H1 (cell line): ENCODE measurements at regions not wholly inside any gene's neighbourhood (a gene's known extent, or its start where the extent isn't known, plus 50 kb on each side); places are given as distances from the start of the nearest gene placed in this dataset.

Source experiments
- CBX5 ChIP-seq: fragments of 300-800, 300-1000 bp; sonication (generic); IDR thresholded peaks from 2 replicates; pipeline ENCODE4 v1.7.1; 2016; ENCODE audit warnings: antibody characterized with exemption, low read length, low read depth
- CHD2 ChIP-seq: IDR thresholded peaks from 2 replicates; pipeline ENCODE4 v1.6.1; 2012; ENCODE audit warnings: low read length, improper control_type of control experiment
- EP300 ChIP-seq, 2 experiments: IDR thresholded peaks; 1 replicate in 1 of 2; 2 replicates in 1 of 2; pipeline ENCODE4 v1.6.1; 2011 to 2012; ENCODE audit warnings: low read depth in 2 of 2, low read length in 2 of 2, mild to moderate bottlenecking in 2 of 2, borderline replicate concordance in 1 of 2, inconsistent platforms in 1 of 2, moderate library complexity in 1 of 2
- RBBP5 ChIP-seq: IDR thresholded peaks from 2 replicates; pipeline ENCODE4 v1.7.1; 2012; ENCODE audit warnings: low read depth, mild to moderate bottlenecking, inconsistent platforms, low read length, moderate library complexity, borderline replicate concordance
- RNF2 ChIP-seq: fragments of 200-900, 300-1000 bp; sonication (generic); IDR thresholded peaks from 2 replicates; pipeline ENCODE4 v1.7.1; 2016; ENCODE audit warnings: borderline replicate concordance, low read depth, mild to moderate bottlenecking, antibody characterized with exemption, low read length; ENCODE audit not compliant: poor library complexity, severe bottlenecking; ENCODE audit errors: missing control alignments
- SIN3A ChIP-seq, 2 experiments: IDR thresholded peaks in 1 of 2; conservative IDR thresholded peaks in 1 of 2; 2 replicates each; pipeline ENCODE4 v1.6.1; 2011 to 2012; ENCODE audit warnings: low read length in 2 of 2, improper control_type of control experiment in 1 of 2, low read depth in 1 of 2, mild to moderate bottlenecking in 1 of 2
- SP2 ChIP-seq: IDR thresholded peaks from 2 replicates; pipeline ENCODE4 v1.6.1; 2012; ENCODE audit warnings: mild to moderate bottlenecking, low read length, inconsistent platforms
- SUZ12 ChIP-seq: fragments of 200-600 bp; sonication (generic); IDR thresholded peaks from 2 replicates; pipeline ENCODE4 v1.6.1; 2012; ENCODE audit warnings: mild to moderate bottlenecking, inconsistent platforms, low read length, moderate library complexity, mixed read lengths
- TBP ChIP-seq: IDR thresholded peaks from 2 replicates; pipeline ENCODE4 v1.6.1; 2011; ENCODE audit warnings: low read depth, low read length, improper control_type of control experiment
- TF ChIP-seq, protein P1 (sequence below): fragments of 300-600 bp; sonication (generic); IDR thresholded peaks from 2 replicates; pipeline ENCODE4 v1.7.1; 2012; ENCODE audit warnings: low read length, moderate library complexity, mild to moderate bottlenecking, inconsistent platforms; ENCODE audit not compliant: insufficient replicate concordance
- TF ChIP-seq, protein P2 (sequence below): IDR thresholded peaks from 2 replicates; pipeline ENCODE4 v1.6.1; 2012; ENCODE audit warnings: inconsistent platforms

DNA sequence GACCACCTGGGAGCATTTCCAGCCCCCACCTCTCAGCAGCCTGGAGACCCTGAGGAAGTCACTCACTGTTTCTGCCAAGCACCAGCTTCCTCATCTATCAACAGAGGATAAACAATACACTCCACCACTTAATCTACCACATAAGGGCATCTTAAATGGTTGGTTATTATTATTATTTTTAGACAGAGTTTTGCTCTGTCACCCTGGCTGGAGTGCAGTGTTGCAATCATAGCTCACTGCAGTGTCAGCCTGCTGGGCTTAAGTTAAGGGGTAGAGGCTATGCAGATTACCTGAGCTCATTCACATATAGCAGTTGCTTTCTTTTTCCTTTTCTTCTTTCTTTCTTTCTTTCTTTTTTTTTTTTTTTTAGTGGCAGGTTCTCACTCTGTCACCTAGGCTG, 59.5 kb upstream of the ELN start (continued):
- TF ChIP-seq, protein P1, sequence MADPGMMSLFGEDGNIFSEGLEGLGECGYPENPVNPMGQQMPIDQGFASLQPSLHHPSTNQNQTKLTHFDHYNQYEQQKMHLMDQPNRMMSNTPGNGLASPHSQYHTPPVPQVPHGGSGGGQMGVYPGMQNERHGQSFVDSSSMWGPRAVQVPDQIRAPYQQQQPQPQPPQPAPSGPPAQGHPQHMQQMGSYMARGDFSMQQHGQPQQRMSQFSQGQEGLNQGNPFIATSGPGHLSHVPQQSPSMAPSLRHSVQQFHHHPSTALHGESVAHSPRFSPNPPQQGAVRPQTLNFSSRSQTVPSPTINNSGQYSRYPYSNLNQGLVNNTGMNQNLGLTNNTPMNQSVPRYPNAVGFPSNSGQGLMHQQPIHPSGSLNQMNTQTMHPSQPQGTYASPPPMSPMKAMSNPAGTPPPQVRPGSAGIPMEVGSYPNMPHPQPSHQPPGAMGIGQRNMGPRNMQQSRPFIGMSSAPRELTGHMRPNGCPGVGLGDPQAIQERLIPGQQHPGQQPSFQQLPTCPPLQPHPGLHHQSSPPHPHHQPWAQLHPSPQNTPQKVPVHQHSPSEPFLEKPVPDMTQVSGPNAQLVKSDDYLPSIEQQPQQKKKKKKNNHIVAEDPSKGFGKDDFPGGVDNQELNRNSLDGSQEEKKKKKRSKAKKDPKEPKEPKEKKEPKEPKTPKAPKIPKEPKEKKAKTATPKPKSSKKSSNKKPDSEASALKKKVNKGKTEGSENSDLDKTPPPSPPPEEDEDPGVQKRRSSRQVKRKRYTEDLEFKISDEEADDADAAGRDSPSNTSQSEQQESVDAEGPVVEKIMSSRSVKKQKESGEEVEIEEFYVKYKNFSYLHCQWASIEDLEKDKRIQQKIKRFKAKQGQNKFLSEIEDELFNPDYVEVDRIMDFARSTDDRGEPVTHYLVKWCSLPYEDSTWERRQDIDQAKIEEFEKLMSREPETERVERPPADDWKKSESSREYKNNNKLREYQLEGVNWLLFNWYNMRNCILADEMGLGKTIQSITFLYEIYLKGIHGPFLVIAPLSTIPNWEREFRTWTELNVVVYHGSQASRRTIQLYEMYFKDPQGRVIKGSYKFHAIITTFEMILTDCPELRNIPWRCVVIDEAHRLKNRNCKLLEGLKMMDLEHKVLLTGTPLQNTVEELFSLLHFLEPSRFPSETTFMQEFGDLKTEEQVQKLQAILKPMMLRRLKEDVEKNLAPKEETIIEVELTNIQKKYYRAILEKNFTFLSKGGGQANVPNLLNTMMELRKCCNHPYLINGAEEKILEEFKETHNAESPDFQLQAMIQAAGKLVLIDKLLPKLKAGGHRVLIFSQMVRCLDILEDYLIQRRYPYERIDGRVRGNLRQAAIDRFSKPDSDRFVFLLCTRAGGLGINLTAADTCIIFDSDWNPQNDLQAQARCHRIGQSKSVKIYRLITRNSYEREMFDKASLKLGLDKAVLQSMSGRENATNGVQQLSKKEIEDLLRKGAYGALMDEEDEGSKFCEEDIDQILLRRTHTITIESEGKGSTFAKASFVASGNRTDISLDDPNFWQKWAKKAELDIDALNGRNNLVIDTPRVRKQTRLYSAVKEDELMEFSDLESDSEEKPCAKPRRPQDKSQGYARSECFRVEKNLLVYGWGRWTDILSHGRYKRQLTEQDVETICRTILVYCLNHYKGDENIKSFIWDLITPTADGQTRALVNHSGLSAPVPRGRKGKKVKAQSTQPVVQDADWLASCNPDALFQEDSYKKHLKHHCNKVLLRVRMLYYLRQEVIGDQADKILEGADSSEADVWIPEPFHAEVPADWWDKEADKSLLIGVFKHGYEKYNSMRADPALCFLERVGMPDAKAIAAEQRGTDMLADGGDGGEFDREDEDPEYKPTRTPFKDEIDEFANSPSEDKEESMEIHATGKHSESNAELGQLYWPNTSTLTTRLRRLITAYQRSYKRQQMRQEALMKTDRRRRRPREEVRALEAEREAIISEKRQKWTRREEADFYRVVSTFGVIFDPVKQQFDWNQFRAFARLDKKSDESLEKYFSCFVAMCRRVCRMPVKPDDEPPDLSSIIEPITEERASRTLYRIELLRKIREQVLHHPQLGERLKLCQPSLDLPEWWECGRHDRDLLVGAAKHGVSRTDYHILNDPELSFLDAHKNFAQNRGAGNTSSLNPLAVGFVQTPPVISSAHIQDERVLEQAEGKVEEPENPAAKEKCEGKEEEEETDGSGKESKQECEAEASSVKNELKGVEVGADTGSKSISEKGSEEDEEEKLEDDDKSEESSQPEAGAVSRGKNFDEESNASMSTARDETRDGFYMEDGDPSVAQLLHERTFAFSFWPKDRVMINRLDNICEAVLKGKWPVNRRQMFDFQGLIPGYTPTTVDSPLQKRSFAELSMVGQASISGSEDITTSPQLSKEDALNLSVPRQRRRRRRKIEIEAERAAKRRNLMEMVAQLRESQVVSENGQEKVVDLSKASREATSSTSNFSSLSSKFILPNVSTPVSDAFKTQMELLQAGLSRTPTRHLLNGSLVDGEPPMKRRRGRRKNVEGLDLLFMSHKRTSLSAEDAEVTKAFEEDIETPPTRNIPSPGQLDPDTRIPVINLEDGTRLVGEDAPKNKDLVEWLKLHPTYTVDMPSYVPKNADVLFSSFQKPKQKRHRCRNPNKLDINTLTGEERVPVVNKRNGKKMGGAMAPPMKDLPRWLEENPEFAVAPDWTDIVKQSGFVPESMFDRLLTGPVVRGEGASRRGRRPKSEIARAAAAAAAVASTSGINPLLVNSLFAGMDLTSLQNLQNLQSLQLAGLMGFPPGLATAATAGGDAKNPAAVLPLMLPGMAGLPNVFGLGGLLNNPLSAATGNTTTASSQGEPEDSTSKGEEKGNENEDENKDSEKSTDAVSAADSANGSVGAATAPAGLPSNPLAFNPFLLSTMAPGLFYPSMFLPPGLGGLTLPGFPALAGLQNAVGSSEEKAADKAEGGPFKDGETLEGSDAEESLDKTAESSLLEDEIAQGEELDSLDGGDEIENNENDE: no peak
- TF ChIP-seq RBBP5 (no peak), SP2 (no peak), EP300 (IDR thresholded peaks at IDR 0.05; ENCODE audit: borderline replicate concordance in 1 of 2, low read depth in 2 of 2, low read length in 2 of 2) (no peak), CHD2 (no peak), TBP (no peak), RNF2 (no peak), SUZ12 (no peak), SIN3A (conservative IDR thresholded peaks at IDR 0.05 in 1 of 2, IDR thresholded peaks at IDR 0.05 in 1 of 2; ENCODE audit: low read depth in 1 of 2, low read length in 2 of 2) (no peak), CBX5 (no peak)
- TF ChIP-seq, protein P2, sequence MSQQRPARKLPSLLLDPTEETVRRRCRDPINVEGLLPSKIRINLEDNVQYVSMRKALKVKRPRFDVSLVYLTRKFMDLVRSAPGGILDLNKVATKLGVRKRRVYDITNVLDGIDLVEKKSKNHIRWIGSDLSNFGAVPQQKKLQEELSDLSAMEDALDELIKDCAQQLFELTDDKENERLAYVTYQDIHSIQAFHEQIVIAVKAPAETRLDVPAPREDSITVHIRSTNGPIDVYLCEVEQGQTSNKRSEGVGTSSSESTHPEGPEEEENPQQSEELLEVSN: no peak
